ENCODE measurements at regions not wholly inside any gene's neighbourhood (a gene's known extent, or its start where the extent isn't known, plus 50 kb on each side); places are given as distances from the start of the nearest gene placed in this dataset.

DNA sequence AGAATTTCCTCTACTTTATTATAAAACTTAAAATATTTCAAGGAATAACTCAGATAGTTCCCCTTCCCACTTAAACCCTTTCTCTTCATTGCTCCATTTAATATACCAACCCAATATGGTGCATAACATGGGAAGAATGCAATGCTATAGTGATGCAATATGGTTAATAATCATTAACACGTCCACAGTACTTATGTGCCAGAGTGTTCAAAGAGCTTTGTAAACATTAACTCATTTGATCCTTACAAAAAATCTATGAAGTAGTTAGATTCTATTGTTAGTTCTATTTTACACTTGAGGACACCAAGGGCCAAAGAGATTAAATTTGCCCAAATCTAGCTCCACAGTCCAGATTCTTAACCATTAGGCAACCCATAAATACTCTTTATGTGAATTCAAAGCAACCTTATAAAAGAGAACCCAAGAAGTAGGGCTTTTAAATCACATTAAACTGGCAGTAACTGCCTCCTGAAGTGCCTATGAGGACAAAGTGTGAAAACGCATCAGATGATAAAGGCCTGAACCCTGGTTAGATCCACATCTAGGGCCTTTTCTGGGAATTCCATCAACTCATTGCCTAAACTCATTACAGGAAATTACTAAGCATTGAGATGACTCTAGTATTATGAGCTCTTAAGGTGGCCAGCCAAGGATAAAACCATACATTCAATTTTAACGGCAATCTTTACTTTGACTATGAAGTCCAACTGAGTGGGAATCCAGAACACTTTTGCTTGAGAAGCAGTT lies 94.3 kb downstream of the AREG start:
- TF ChIP-seq, protein P1, sequence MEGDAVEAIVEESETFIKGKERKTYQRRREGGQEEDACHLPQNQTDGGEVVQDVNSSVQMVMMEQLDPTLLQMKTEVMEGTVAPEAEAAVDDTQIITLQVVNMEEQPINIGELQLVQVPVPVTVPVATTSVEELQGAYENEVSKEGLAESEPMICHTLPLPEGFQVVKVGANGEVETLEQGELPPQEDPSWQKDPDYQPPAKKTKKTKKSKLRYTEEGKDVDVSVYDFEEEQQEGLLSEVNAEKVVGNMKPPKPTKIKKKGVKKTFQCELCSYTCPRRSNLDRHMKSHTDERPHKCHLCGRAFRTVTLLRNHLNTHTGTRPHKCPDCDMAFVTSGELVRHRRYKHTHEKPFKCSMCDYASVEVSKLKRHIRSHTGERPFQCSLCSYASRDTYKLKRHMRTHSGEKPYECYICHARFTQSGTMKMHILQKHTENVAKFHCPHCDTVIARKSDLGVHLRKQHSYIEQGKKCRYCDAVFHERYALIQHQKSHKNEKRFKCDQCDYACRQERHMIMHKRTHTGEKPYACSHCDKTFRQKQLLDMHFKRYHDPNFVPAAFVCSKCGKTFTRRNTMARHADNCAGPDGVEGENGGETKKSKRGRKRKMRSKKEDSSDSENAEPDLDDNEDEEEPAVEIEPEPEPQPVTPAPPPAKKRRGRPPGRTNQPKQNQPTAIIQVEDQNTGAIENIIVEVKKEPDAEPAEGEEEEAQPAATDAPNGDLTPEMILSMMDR (IDR thresholded peaks at IDR 0.05) = no peak
- TF ChIP-seq POLR2A (IDR thresholded peaks at IDR 0.05) = no peak
